A549 (cell line): ENCODE measurements at regions not wholly inside any gene's neighbourhood (a gene's known extent, or its start where the extent isn't known, plus 50 kb on each side); places are given as distances from the start of the nearest gene placed in this dataset.
A peak's percentile ranks its signal among the peaks of the same experiment; 100 is the strongest.

Experiments used
- ATAC-seq, 2 experiments: fragments of 200-7000 bp in 1 of 2; fragments of >200 bp in 1 of 2; cut with Nextera tagmentation in 1 of 2; cut with Tn5 transposase in 1 of 2; 3 replicates each; pipeline versions ENCODE4 v1.8.0 to v1.9.1; 2018 to 2020; ENCODE audit warnings: mild to moderate bottlenecking in 1 of 2, moderate library complexity in 1 of 2
- CTCF ChIA-PET: fragments of 300-600 bp; sonication (Branson Sonifier 250); formaldehyde crosslinking; extraction: SDS; loops from one replicate; lab custom pipeline; 2021; ENCODE audit warnings: antibody characterized with exemption, inconsistent platforms; lab: Yijun Ruan, JAX
- POLR2A ChIA-PET: fragments of 350-600 bp; formaldehyde crosslinking; extraction: SDS; loops from one replicate; lab custom pipeline; 2021; ENCODE audit warnings: antibody characterized with exemption, inconsistent platforms; lab: Yijun Ruan, JAX
- DNase-seq, 2 experiments: peaks; one replicate each; pipeline versions ENCODE4 v3.0.0 to v3.0.0-alpha.2; 2011 to 2016; ENCODE audit warnings: low read depth in 1 of 2, low spot score in 1 of 2
- FAIRE-seq: peaks from 2 replicates; lab custom pipeline; 2011; peaks lifted over from hg19 to GRCh38; lab: Jason Lieb, UNC
- H3K27ac ChIP-seq, 2 experiments: fragments of >200 bp; sonication (Bioruptor Twin); formaldehyde crosslinking; 3 replicates each; pipeline ENCODE4 v1.5.1; 2016 to 2017
- H3K4me1 ChIP-seq: fragments of >200 bp; sonication (Bioruptor Twin); formaldehyde crosslinking; 3 replicates; pipeline ENCODE4 v1.6.1; 2016
- H3K4me2 ChIP-seq: fragments of >200 bp; sonication (Bioruptor Twin); formaldehyde crosslinking; 3 replicates; pipeline ENCODE4 v1.6.1; 2016
- H3K4me3 ChIP-seq: fragments of >200 bp; sonication (Bioruptor Twin); formaldehyde crosslinking; 3 replicates; pipeline ENCODE4 v1.5.1; 2016
- H3K9me3 ChIP-seq: fragments of >200 bp; sonication (Bioruptor Twin); formaldehyde crosslinking; 3 replicates; pipeline ENCODE4 v1.6.1; 2016
- CEBPB ChIP-seq, 2 experiments: fragments of >200 bp in 1 of 2; sonication (Bioruptor Twin) in 1 of 2; formaldehyde crosslinking in 1 of 2; IDR thresholded peaks; 2 replicates each; pipeline ENCODE4 v1.6.1; 2012 to 2016
- E2F6 ChIP-seq: IDR thresholded peaks from 2 replicates; pipeline ENCODE4 v1.6.1; 2012; ENCODE audit warnings: low read depth, borderline replicate concordance
- EHMT2 ChIP-seq: fragments of 200-600 bp; sonication (generic); IDR thresholded peaks from 2 replicates; pipeline ENCODE4 v1.6.1; 2016; ENCODE audit warnings: antibody characterized with exemption, low read depth, mild to moderate bottlenecking, moderate library complexity
- EP300 ChIP-seq, 2 experiments: fragments of >200 bp; sonication (Bioruptor Twin); formaldehyde crosslinking; IDR thresholded peaks; 2 replicates in 1 of 2; 3 replicates in 1 of 2; pipeline ENCODE4 v1.6.1; 2016 to 2017
- FOSB ChIP-seq: fragments of 250-450 bp; sonication (Bioruptor Pico); IDR thresholded peaks from 2 replicates; pipeline ENCODE4 v1.5.0; 2020; ENCODE audit warnings: mild to moderate bottlenecking, moderate library complexity
- FOSL2 ChIP-seq, 2 experiments: fragments of 450-650 bp in 1 of 2; fragments of >200 bp in 1 of 2; sonication (Bioruptor Twin) in 1 of 2; formaldehyde crosslinking; IDR thresholded peaks; 2 replicates each; pipeline versions ENCODE4 v1.5.0 to v1.6.1; 2016 to 2020; ENCODE audit warnings: mild to moderate bottlenecking in 1 of 2, moderate library complexity in 1 of 2
- GATA3 ChIP-seq: IDR thresholded peaks from 2 replicates; pipeline ENCODE4 v1.6.1; 2012; ENCODE audit warnings: borderline replicate concordance
- HDAC2 ChIP-seq: fragments of 200-600 bp; sonication (generic); IDR thresholded peaks from 2 replicates; pipeline ENCODE4 v1.6.1; 2016
- HES2 ChIP-seq: fragments of >200 bp; sonication (Bioruptor Twin); formaldehyde crosslinking; IDR thresholded peaks from 2 replicates; pipeline ENCODE4 v1.6.1; 2016
- HMGXB4 ChIP-seq: fragments of 250-450 bp; sonication (Bioruptor Pico); IDR thresholded peaks from 2 replicates; pipeline ENCODE4 v1.5.0; 2021; ENCODE audit warnings: mild to moderate bottlenecking, moderate library complexity, borderline replicate concordance
- JUNB ChIP-seq: fragments of >200 bp; sonication (Bioruptor Twin); formaldehyde crosslinking; IDR thresholded peaks from 2 replicates; pipeline ENCODE4 v1.6.1; 2016
- MAFK ChIP-seq: fragments of 450-650 bp; IDR thresholded peaks from 2 replicates; pipeline ENCODE4 v1.6.1; 2014; ENCODE audit not compliant: partially characterized antibody
- MAZ ChIP-seq: fragments of 150-350 bp; IDR thresholded peaks from 2 replicates; pipeline ENCODE4 v1.6.1; 2014; ENCODE audit warnings: antibody characterized with exemption, low read depth, low read length, borderline replicate concordance
- NPAS2 ChIP-seq: fragments of 250-450 bp; sonication (Bioruptor Pico); IDR thresholded peaks from 2 replicates; pipeline ENCODE4 v1.8.0; 2022; ENCODE audit warnings: mild to moderate bottlenecking, moderate library complexity, borderline replicate concordance
- ZC3H11A ChIP-seq: fragments of 450-650 bp; IDR thresholded peaks from 2 replicates; pipeline ENCODE4 v1.6.1; 2014; ENCODE audit warnings: antibody characterized with exemption, mild to moderate bottlenecking
- ZNF302 ChIP-seq: fragments of 250-450 bp; sonication (Bioruptor Pico); IDR thresholded peaks from 2 replicates; pipeline ENCODE4 v1.9.0; 2021; ENCODE audit warnings: inconsistent platforms, mild to moderate bottlenecking, moderate library complexity
- WGBS: methylation state at CpG from one replicate; pipeline ENCODE4 v1.1.6; 2017; ENCODE audit errors: missing lambda C conversion rate; 5-methylcytosine and 5-hydroxymethylcytosine counted together
- TF ChIP-seq, protein P1 (sequence below): fragments of >200 bp; sonication (Bioruptor Twin); formaldehyde crosslinking; IDR thresholded peaks from 3 replicates; pipeline ENCODE4 v1.5.1; 2016
- TF ChIP-seq, protein P2 (sequence below): fragments of 200-600 bp; sonication (generic); IDR thresholded peaks from 2 replicates; pipeline ENCODE4 v1.6.1; 2016; ENCODE audit warnings: antibody characterized with exemption, mild to moderate bottlenecking, moderate library complexity
- TF ChIP-seq, protein P3 (sequence below): fragments of >200 bp; sonication (Bioruptor Twin); formaldehyde crosslinking; IDR thresholded peaks from 3 replicates; pipeline ENCODE4 v1.6.1; 2016
- TF ChIP-seq, protein P4 (sequence below): IDR thresholded peaks from 2 replicates; pipeline ENCODE4 v1.6.1; 2012

- no peak overlapping the region for H3K27ac ChIP-seq
- no peak for DNase-seq
- H3K4me3 ChIP-seq: no peak overlapping the region
- CTCF ChIA-PET: interaction anchor here (1.6 kb wide), 1 partner anchor 9 kb away, joined by 5 read pairs; no protein-coding TSS in a partner anchor
- POLR2A ChIA-PET: no interaction called here
- H3K9me3 ChIP-seq: no peaks in the 10 kb centered on the region
- WGBS: 96% methylated on average over 4 of the region's 4 CpGs
- H3K4me1 ChIP-seq: peaks cover 4% of the 10 kb centered on the region; the same call in 1 of the 3 replicates
- TF ChIP-seq, protein P1, sequence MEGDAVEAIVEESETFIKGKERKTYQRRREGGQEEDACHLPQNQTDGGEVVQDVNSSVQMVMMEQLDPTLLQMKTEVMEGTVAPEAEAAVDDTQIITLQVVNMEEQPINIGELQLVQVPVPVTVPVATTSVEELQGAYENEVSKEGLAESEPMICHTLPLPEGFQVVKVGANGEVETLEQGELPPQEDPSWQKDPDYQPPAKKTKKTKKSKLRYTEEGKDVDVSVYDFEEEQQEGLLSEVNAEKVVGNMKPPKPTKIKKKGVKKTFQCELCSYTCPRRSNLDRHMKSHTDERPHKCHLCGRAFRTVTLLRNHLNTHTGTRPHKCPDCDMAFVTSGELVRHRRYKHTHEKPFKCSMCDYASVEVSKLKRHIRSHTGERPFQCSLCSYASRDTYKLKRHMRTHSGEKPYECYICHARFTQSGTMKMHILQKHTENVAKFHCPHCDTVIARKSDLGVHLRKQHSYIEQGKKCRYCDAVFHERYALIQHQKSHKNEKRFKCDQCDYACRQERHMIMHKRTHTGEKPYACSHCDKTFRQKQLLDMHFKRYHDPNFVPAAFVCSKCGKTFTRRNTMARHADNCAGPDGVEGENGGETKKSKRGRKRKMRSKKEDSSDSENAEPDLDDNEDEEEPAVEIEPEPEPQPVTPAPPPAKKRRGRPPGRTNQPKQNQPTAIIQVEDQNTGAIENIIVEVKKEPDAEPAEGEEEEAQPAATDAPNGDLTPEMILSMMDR: no peak
- TF ChIP-seq, protein P2, sequence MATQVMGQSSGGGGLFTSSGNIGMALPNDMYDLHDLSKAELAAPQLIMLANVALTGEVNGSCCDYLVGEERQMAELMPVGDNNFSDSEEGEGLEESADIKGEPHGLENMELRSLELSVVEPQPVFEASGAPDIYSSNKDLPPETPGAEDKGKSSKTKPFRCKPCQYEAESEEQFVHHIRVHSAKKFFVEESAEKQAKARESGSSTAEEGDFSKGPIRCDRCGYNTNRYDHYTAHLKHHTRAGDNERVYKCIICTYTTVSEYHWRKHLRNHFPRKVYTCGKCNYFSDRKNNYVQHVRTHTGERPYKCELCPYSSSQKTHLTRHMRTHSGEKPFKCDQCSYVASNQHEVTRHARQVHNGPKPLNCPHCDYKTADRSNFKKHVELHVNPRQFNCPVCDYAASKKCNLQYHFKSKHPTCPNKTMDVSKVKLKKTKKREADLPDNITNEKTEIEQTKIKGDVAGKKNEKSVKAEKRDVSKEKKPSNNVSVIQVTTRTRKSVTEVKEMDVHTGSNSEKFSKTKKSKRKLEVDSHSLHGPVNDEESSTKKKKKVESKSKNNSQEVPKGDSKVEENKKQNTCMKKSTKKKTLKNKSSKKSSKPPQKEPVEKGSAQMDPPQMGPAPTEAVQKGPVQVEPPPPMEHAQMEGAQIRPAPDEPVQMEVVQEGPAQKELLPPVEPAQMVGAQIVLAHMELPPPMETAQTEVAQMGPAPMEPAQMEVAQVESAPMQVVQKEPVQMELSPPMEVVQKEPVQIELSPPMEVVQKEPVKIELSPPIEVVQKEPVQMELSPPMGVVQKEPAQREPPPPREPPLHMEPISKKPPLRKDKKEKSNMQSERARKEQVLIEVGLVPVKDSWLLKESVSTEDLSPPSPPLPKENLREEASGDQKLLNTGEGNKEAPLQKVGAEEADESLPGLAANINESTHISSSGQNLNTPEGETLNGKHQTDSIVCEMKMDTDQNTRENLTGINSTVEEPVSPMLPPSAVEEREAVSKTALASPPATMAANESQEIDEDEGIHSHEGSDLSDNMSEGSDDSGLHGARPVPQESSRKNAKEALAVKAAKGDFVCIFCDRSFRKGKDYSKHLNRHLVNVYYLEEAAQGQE: no peak
- TF ChIP-seq EP300 (IDR thresholded peaks at IDR 0.05) (no peak), MAFK (peak; percentile 58)
- TF ChIP-seq, all 56 proteins: peak for 1
- FAIRE-seq (no peak), ATAC-seq (no peak)
- no peak overlapping the region for H3K4me2 ChIP-seq
Measured at GRCh38 chr4:99714179-99714578, 56.6 kb upstream of the C4orf54 start.

GRCh38 chr4:99712530-99712929, 54.9 kb upstream of the C4orf54 start:
- no peak for TF ChIP-seq FOSB
- TF ChIP-seq, protein P3, sequence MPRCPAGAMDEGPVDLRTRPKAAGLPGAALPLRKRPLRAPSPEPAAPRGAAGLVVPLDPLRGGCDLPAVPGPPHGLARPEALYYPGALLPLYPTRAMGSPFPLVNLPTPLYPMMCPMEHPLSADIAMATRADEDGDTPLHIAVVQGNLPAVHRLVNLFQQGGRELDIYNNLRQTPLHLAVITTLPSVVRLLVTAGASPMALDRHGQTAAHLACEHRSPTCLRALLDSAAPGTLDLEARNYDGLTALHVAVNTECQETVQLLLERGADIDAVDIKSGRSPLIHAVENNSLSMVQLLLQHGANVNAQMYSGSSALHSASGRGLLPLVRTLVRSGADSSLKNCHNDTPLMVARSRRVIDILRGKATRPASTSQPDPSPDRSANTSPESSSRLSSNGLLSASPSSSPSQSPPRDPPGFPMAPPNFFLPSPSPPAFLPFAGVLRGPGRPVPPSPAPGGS: no peak
- TF ChIP-seq FOSL2 (IDR thresholded peaks at IDR 0.05): no peak
- no peak for TF ChIP-seq FOSL2 (CRISPR knock-in tag; IDR thresholded peaks at IDR 0.05)
- no peak for TF ChIP-seq MAZ
- TF ChIP-seq HMGXB4 (CRISPR knock-in tag): no peak
- TF ChIP-seq, all 56 proteins: peak for 0
- Histone ChIP-seq H3K9me3 (no peaks in the 10 kb centered on the region), H3K27ac (no peak overlapping the region), H3K4me2 (no peak overlapping the region), H3K4me3 (no peak overlapping the region), H3K4me1 (peaks cover 4% of the 10 kb centered on the region; the same call in 1 of the 3 replicates)
- ChIA-PET CTCF (no interaction called here), POLR2A (no interaction called here)
- DNase-seq (no peak), FAIRE-seq (no peak), ATAC-seq (no peak)
- 68% methylated on average over 3 of the region's 3 CpGs for WGBS

GRCh38 chr4:99712099-99712498, 54.5 kb upstream of the C4orf54 start:
- H3K4me2 ChIP-seq: no peak overlapping the region
- WGBS: 57% methylated on average over 1 of the region's 1 CpG
- H3K4me1 ChIP-seq: peaks cover 4% of the 10 kb centered on the region; the same call in 1 of the 3 replicates
- DNase-seq (no peak), FAIRE-seq (no peak), ATAC-seq (no peak)
- no peak overlapping the region for H3K27ac ChIP-seq
- ChIA-PET POLR2A (no interaction called here), CTCF (no interaction called here)
- no peaks in the 10 kb centered on the region for H3K9me3 ChIP-seq
- H3K4me3 ChIP-seq: no peak overlapping the region
- TF ChIP-seq, protein P4, sequence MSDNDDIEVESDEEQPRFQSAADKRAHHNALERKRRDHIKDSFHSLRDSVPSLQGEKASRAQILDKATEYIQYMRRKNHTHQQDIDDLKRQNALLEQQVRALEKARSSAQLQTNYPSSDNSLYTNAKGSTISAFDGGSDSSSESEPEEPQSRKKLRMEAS: no peak
- no peak for TF ChIP-seq EHMT2
- no peak for TF ChIP-seq MAFK
- TF ChIP-seq JUNB: no peak
- TF ChIP-seq HDAC2: no peak
- TF ChIP-seq E2F6: no peak
- TF ChIP-seq GATA3: no peak
- no peak for TF ChIP-seq ZNF302 (CRISPR knock-in tag)
- TF ChIP-seq HES2: no peak
- no peak for TF ChIP-seq NPAS2
- no peak for TF ChIP-seq CEBPB (IDR thresholded peaks at IDR 0.05)
- no peak for TF ChIP-seq ZC3H11A
- TF ChIP-seq, all 56 proteins: peak for 0
